ENCODE measurements at regions not wholly inside any gene's neighbourhood (a gene's known extent, or its start where the extent isn't known, plus 50 kb on each side); places are given as distances from the start of the nearest gene placed in this dataset.

DNA sequence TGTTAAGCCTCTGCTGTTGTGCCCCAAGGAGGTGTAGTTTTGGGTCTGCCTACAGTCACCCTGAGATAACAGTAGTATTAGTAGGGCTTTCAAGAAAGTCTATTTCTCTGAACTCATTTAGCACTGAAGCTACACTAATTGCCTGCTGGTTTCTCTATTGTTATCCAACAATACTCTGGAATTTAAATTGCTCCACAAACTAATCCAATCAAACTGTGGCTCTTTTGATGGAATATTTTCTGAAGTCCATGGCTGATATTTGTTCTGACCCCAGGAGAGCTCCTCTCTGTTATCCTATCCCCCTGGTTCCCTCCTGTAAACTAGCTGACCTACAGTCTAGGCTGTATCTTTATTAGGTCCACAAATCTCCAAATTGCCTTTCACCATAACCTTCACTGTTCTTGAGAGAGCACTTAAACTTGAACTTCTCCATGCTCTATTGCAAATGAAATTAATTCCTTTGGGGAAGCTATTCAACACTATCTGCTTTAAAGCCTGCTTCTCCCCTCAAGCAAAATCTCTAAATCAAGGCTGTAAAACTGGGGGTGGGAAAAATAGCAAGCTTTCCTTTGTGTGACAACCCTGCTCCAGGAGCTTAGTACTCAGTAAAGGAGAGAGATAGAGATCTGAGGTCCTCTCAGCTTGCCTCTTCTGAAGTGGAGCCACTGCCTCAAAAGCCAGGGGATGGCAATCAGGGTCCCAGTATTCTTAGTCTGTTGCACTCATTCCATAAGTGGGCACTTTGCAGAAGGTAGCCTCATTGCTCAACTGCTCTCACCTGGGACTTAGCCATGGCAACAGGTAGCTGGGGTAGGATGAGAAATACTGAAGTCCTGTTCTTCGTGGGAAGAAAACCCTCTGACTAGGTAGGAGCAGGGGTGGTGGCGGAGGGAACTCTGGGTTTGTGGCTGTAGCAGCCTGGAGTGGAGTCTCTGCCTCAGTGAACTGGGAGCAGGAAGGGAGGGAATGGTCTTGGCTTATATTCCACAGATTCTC lies 110.9 kb downstream of the MACIR start:
- no TSS peak for BruUV-seq (replicated peaks)
- DNase-seq (ENCODE audit: low read depth, low spot score) (no peak), ATAC-seq (no peak)
- in situ Hi-C loops (cut with HindIII; ENCODE audit: low pct_unique_long_range_greater_than_20kb, low sequenced_read_pairs) (no loop called here), intact Hi-C loops (cut with micrococcal nuclease; ENCODE audit: unreplicated experiment) (no loop called here)
- no peak for TF ChIP-seq SIN3A (IDR thresholded peaks at IDR 0.05; ENCODE audit: borderline replicate concordance, insufficient read depth, low read depth, low read length)
- TF ChIP-seq, protein P1, sequence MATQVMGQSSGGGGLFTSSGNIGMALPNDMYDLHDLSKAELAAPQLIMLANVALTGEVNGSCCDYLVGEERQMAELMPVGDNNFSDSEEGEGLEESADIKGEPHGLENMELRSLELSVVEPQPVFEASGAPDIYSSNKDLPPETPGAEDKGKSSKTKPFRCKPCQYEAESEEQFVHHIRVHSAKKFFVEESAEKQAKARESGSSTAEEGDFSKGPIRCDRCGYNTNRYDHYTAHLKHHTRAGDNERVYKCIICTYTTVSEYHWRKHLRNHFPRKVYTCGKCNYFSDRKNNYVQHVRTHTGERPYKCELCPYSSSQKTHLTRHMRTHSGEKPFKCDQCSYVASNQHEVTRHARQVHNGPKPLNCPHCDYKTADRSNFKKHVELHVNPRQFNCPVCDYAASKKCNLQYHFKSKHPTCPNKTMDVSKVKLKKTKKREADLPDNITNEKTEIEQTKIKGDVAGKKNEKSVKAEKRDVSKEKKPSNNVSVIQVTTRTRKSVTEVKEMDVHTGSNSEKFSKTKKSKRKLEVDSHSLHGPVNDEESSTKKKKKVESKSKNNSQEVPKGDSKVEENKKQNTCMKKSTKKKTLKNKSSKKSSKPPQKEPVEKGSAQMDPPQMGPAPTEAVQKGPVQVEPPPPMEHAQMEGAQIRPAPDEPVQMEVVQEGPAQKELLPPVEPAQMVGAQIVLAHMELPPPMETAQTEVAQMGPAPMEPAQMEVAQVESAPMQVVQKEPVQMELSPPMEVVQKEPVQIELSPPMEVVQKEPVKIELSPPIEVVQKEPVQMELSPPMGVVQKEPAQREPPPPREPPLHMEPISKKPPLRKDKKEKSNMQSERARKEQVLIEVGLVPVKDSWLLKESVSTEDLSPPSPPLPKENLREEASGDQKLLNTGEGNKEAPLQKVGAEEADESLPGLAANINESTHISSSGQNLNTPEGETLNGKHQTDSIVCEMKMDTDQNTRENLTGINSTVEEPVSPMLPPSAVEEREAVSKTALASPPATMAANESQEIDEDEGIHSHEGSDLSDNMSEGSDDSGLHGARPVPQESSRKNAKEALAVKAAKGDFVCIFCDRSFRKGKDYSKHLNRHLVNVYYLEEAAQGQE (IDR thresholded peaks at IDR 0.05; ENCODE audit: insufficient read depth in 1 of 2, low read depth in 2 of 2, low read length in 1 of 2) = no peak
- TF ChIP-seq, protein P2, sequence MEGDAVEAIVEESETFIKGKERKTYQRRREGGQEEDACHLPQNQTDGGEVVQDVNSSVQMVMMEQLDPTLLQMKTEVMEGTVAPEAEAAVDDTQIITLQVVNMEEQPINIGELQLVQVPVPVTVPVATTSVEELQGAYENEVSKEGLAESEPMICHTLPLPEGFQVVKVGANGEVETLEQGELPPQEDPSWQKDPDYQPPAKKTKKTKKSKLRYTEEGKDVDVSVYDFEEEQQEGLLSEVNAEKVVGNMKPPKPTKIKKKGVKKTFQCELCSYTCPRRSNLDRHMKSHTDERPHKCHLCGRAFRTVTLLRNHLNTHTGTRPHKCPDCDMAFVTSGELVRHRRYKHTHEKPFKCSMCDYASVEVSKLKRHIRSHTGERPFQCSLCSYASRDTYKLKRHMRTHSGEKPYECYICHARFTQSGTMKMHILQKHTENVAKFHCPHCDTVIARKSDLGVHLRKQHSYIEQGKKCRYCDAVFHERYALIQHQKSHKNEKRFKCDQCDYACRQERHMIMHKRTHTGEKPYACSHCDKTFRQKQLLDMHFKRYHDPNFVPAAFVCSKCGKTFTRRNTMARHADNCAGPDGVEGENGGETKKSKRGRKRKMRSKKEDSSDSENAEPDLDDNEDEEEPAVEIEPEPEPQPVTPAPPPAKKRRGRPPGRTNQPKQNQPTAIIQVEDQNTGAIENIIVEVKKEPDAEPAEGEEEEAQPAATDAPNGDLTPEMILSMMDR (IDR thresholded peaks at IDR 0.05) = no peak
- no peak for TF ChIP-seq POLR2AphosphoS5 (IDR thresholded peaks at IDR 0.05; ENCODE audit: low read depth, low read length)
- TF ChIP-seq TCF7L2 (IDR thresholded peaks at IDR 0.05; ENCODE audit: low read depth, low read length) = no peak
- H3K4me3 ChIP-seq (ENCODE audit: low read depth in 2 of 2, low read length in 2 of 2) = no peak overlapping the region
- ChIA-PET CTCF (no interaction called here), POLR2A (no interaction called here)
- H3K9me3 ChIP-seq (ENCODE audit: control insufficient read depth, insufficient read depth, low read depth, low read length) = no peaks in the 10 kb centered on the region
- H3K27ac ChIP-seq (ENCODE audit: low read length) = no peak overlapping the region
- no peaks in the 10 kb centered on the region; the same call in 1 of the 2 replicates for H3K36me3 ChIP-seq (ENCODE audit: control insufficient read depth, insufficient read depth, low read length)
- H3K4me1 ChIP-seq (ENCODE audit: control insufficient read depth, insufficient read depth, low read length) = no peaks in the 10 kb centered on the region
- H3K27me3 ChIP-seq (ENCODE audit: control insufficient read depth, insufficient read depth, low read length) = no peaks in the 10 kb centered on the region

DNA sequence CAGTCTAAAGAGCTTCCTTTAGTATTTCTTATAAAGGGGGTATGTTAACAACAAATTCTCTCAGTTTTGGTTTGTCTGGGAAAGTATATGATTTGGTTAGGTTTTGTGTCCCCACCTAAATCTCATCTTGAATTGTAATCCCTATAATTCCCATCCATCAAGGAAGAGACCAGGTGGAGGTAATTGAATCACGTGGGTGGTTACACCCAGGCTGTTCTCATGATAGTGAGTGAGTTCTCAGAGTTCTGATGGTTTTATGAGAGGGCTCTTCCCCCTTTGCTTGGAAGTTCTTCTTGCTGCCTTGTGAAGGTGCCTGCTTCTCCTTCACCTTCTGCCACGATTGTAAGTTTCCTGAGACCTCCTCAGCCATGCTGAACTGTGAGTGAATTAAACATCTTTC lies 109.1 kb downstream of the MACIR start:
- H3K27ac ChIP-seq (ENCODE audit: low read length) = no peak overlapping the region
- POLR2A ChIA-PET = no interaction called here
- no peaks in the 10 kb centered on the region for H3K27me3 ChIP-seq (ENCODE audit: control insufficient read depth, insufficient read depth, low read length)
- intact Hi-C loops (cut with micrococcal nuclease; ENCODE audit: unreplicated experiment) = no loop called here
- no peaks in the 10 kb centered on the region for H3K4me1 ChIP-seq (ENCODE audit: control insufficient read depth, insufficient read depth, low read length)
- H3K4me3 ChIP-seq (ENCODE audit: low read depth in 2 of 2, low read length in 2 of 2) = no peak overlapping the region
- TF ChIP-seq TCF7L2 (IDR thresholded peaks at IDR 0.05; ENCODE audit: low read depth, low read length) = no peak
- no peak for TF ChIP-seq POLR2AphosphoS5 (IDR thresholded peaks at IDR 0.05; ENCODE audit: low read depth, low read length)
- TF ChIP-seq SIN3A (IDR thresholded peaks at IDR 0.05; ENCODE audit: borderline replicate concordance, insufficient read depth, low read depth, low read length) = no peak
- TF ChIP-seq, protein P1 (IDR thresholded peaks at IDR 0.05; ENCODE audit: insufficient read depth in 1 of 2, low read depth in 2 of 2, low read length in 1 of 2) = no peak
- TF ChIP-seq, protein P2 (IDR thresholded peaks at IDR 0.05) = no peak
- CTCF ChIA-PET = no interaction called here
- in situ Hi-C loops (cut with HindIII; ENCODE audit: low pct_unique_long_range_greater_than_20kb, low sequenced_read_pairs) = no loop called here
- H3K36me3 ChIP-seq (ENCODE audit: control insufficient read depth, insufficient read depth, low read length) = no peaks in the 10 kb centered on the region; the same call in 1 of the 2 replicates
- DNase-seq (ENCODE audit: low read depth, low spot score) (no peak), ATAC-seq (no peak)
- no peaks in the 10 kb centered on the region for H3K9me3 ChIP-seq (ENCODE audit: control insufficient read depth, insufficient read depth, low read depth, low read length)
- no TSS peak for BruUV-seq (replicated peaks)

Measured in Panc1 (cell line).